Mesenchymal stem cell (in vitro differentiated cells and primary cell): ENCODE measurements at regions not wholly inside any gene's neighbourhood (a gene's known extent, or its start where the extent isn't known, plus 50 kb on each side); places are given as distances from the start of the nearest gene placed in this dataset.

Source experiments
- DNase-seq: peaks from one replicate; pipeline ENCODE4 v3.0.0-alpha.2; 2013
- H2AFZ ChIP-seq: one replicate; pipeline ENCODE4 v1.6.1; 2013; ENCODE audit warnings: low read depth, mild to moderate bottlenecking, control low read depth, inconsistent platforms, low read length, moderate library complexity
- H2AK5ac ChIP-seq: 2 replicates; pipeline ENCODE4 v1.6.1; 2013; ENCODE audit warnings: low read length, moderate library complexity, mild to moderate bottlenecking, inconsistent platforms; ENCODE audit not compliant: severe bottlenecking
- H2BK120ac ChIP-seq: one replicate; pipeline ENCODE4 v1.6.1; 2013; ENCODE audit warnings: low read depth, mild to moderate bottlenecking, inconsistent platforms, low read length, moderate library complexity
- H2BK12ac ChIP-seq, 2 experiments: one replicate each; pipeline ENCODE4 v1.6.1; 2013; ENCODE audit warnings: inconsistent platforms in 2 of 2, low read length in 2 of 2, mild to moderate bottlenecking in 2 of 2, moderate library complexity in 2 of 2, control low read depth in 1 of 2
- H2BK15ac ChIP-seq: one replicate; pipeline ENCODE4 v1.6.1; 2013; ENCODE audit warnings: mild to moderate bottlenecking, low read depth, inconsistent platforms; ENCODE audit not compliant: poor library complexity, severe bottlenecking
- H2BK5ac ChIP-seq: 2 replicates; pipeline ENCODE4 v1.6.1; 2013; ENCODE audit warnings: low read depth, mild to moderate bottlenecking, low read length, control low read depth, inconsistent platforms; ENCODE audit not compliant: poor library complexity, severe bottlenecking
- H3K14ac ChIP-seq, 2 experiments: one replicate each; pipeline ENCODE4 v1.6.1; 2013; ENCODE audit warnings: inconsistent platforms in 2 of 2, low read length in 2 of 2, control low read depth in 1 of 2, mild to moderate bottlenecking in 1 of 2, moderate library complexity in 1 of 2
- H3K18ac ChIP-seq, 2 experiments: one replicate each; pipeline ENCODE4 v1.6.1; 2013; ENCODE audit warnings: inconsistent platforms in 2 of 2, low read length in 2 of 2, control low read depth in 1 of 2, low read depth in 1 of 2, mild to moderate bottlenecking in 1 of 2
- H3K23ac ChIP-seq, 2 experiments: one replicate each; pipeline ENCODE4 v1.6.1; 2013; ENCODE audit warnings: inconsistent platforms in 2 of 2, low read length in 2 of 2, mild to moderate bottlenecking in 2 of 2, moderate library complexity in 2 of 2, control low read depth in 1 of 2
- H3K27ac ChIP-seq: 2 replicates; pipeline ENCODE4 v1.5.1; 2013; ENCODE audit warnings: mild to moderate bottlenecking, moderate library complexity, low read length, control low read depth, inconsistent platforms; ENCODE audit not compliant: poor library complexity, severe bottlenecking
- H3K27me3 ChIP-seq, 2 experiments: 2 replicates each; pipeline versions ENCODE4 v1.6.1 to v1.7.0; 2013; ENCODE audit warnings: low read length in 2 of 2, mild to moderate bottlenecking in 2 of 2, moderate library complexity in 2 of 2, control low read depth in 1 of 2, inconsistent platforms in 1 of 2; ENCODE audit not compliant: control insufficient read depth in 1 of 2, insufficient read depth in 1 of 2
- H3K36me3 ChIP-seq, 2 experiments: 2 replicates each; pipeline versions ENCODE4 v1.6.1 to v1.7.0; 2013; ENCODE audit warnings: low read length in 2 of 2, control low read depth in 1 of 2, inconsistent platforms in 1 of 2, low read depth in 1 of 2, mild to moderate bottlenecking in 1 of 2; ENCODE audit not compliant: insufficient read depth in 2 of 2, control insufficient read depth in 1 of 2
- H3K4ac ChIP-seq, 2 experiments: one replicate each; pipeline ENCODE4 v1.6.1; 2013; ENCODE audit warnings: inconsistent platforms in 2 of 2, low read length in 2 of 2, mild to moderate bottlenecking in 2 of 2, moderate library complexity in 2 of 2, control low read depth in 1 of 2, low read depth in 1 of 2
- H3K4me1 ChIP-seq: 2 replicates; pipeline ENCODE4 v1.6.1; 2013; ENCODE audit warnings: low read depth, low read length, control low read depth; ENCODE audit not compliant: control insufficient read depth, insufficient read depth
- H3K4me2 ChIP-seq: 2 replicates; pipeline ENCODE4 v1.6.1; 2013; ENCODE audit warnings: low read length, mild to moderate bottlenecking, inconsistent platforms; ENCODE audit not compliant: poor library complexity, severe bottlenecking
- H3K4me3 ChIP-seq, 2 experiments: 2 replicates each; pipeline versions ENCODE4 v1.5.1 to v1.7.0; 2013; ENCODE audit warnings: low read length in 2 of 2, mild to moderate bottlenecking in 2 of 2, control low read depth in 1 of 2, low read depth in 1 of 2; ENCODE audit not compliant: insufficient read depth in 1 of 2
- H3K79me1 ChIP-seq: replicated peaks from 2 replicates; pipeline ENCODE4 v1.6.1; 2013; ENCODE audit warnings: mild to moderate bottlenecking, control low read depth, low read length, inconsistent platforms; ENCODE audit not compliant: poor library complexity, severe bottlenecking
- H3K9ac ChIP-seq: 2 replicates; pipeline ENCODE4 v1.7.0; 2013; ENCODE audit warnings: mild to moderate bottlenecking, low read length, moderate library complexity
- H3K9me3 ChIP-seq: 2 replicates; pipeline ENCODE4 v1.7.0; 2013; ENCODE audit warnings: mild to moderate bottlenecking, low read length; ENCODE audit not compliant: control insufficient read depth
- H4K8ac ChIP-seq: one replicate; pipeline ENCODE4 v1.6.1; 2013; ENCODE audit warnings: inconsistent platforms, mild to moderate bottlenecking, low read length, moderate library complexity
- H4K91ac ChIP-seq: one replicate; pipeline ENCODE4 v1.6.1; 2013; ENCODE audit warnings: mild to moderate bottlenecking, low read length, inconsistent platforms
- WGBS: methylation state at CpG from one replicate; pipeline ENCODE4 v1.1.7; 2013; ENCODE audit warnings: mixed read lengths; 5-methylcytosine and 5-hydroxymethylcytosine counted together

DNA sequence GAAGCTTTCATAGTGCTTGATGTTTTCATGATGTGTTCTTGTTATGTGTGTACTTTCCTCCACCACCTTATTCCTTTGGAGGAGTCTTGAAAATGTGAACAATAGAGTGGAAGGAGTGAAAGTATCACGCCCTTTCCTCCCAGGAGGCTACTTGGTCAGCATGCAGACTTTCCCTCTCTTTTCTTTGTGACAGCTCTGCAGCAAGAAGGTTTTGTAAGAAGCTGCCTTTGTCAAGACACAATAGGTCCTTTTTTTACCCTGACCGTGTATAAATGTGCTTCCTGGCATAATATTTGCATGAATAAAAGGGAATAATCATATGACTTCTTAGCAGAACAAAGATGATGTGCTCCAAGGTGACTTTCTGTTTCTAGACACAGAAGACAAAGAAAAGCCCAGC is 882.6 kb upstream of the SLITRK5 start:
- no peak overlapping the region for H4K8ac ChIP-seq
- no peaks in the 10 kb centered on the region for H3K36me3 ChIP-seq
- no peak overlapping the region for H3K23ac ChIP-seq
- no peak overlapping the region for H4K91ac ChIP-seq
- no peak for DNase-seq
- no peak overlapping the region for H2AFZ ChIP-seq
- no peak overlapping the region for H3K4me3 ChIP-seq
- no peak overlapping the region for H2BK120ac ChIP-seq
- H3K27ac ChIP-seq = no peak overlapping the region
- H3K4me2 ChIP-seq = no peak overlapping the region
- H3K9ac ChIP-seq = no peak overlapping the region
- 100% methylated on average over 1 of the region's 2 CpGs for WGBS
- no peak overlapping the region for H3K18ac ChIP-seq
- no peak overlapping the region for H3K14ac ChIP-seq
- no peak overlapping the region for H3K4ac ChIP-seq
- no peaks in the 10 kb centered on the region for H3K27me3 ChIP-seq
- no peak overlapping the region for H2AK5ac ChIP-seq
- no peak overlapping the region for H2BK15ac ChIP-seq
- no peak overlapping the region for H2BK12ac ChIP-seq
- no peak overlapping the region for H2BK5ac ChIP-seq
- H3K79me1 ChIP-seq = no peaks in the 10 kb centered on the region
- H3K9me3 ChIP-seq = peaks cover 15% of the 10 kb centered on the region
- H3K4me1 ChIP-seq = no peaks in the 10 kb centered on the region

DNA sequence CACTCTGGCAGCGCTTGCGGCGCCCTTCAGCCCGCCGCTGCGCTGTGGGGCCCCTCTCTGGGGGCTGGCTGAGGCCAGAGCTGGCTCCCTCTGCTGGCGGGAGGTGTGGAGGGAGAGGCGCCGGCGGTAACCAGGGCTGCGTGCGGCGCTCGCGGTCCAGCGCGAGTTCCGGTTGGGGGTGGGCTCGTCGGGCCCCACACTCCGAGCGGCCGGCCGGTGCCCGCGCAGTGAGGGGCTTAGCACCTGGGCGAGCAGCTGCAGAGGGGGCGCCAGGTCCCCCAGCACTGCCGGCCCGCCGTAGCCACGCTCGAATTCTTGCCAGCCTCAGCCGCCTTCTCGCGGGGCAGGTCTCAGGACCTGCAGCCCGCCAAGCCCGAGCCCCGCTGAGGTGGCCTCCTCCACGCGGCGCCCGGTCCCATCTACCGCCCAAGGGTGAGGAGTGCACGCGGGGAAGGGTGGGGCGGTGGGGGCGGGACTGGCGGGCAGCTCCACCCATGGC is 879.0 kb upstream of the SLITRK5 start:
- no peaks in the 10 kb centered on the region for H3K4me1 ChIP-seq
- no peak overlapping the region for H2BK12ac ChIP-seq
- H3K9me3 ChIP-seq = peaks cover 13% of the 10 kb centered on the region
- no peak overlapping the region for H2BK15ac ChIP-seq
- H3K4me2 ChIP-seq = no peak overlapping the region
- WGBS = 97% methylated on average over 31 of the region's 49 CpGs
- DNase-seq = no peak
- H3K9ac ChIP-seq = no peak overlapping the region
- H3K27me3 ChIP-seq = no peaks in the 10 kb centered on the region
- no peak overlapping the region for H3K18ac ChIP-seq
- no peak overlapping the region for H4K8ac ChIP-seq
- H2BK5ac ChIP-seq = no peak overlapping the region
- H2AK5ac ChIP-seq = no peak overlapping the region
- H3K4me3 ChIP-seq = peak overlapping the region in 1 of 2 experiments; percentile 8
- no peak overlapping the region for H2BK120ac ChIP-seq
- H4K91ac ChIP-seq = no peak overlapping the region
- H3K4ac ChIP-seq = no peak overlapping the region
- no peak overlapping the region for H2AFZ ChIP-seq
- H3K27ac ChIP-seq = no peak overlapping the region
- H3K36me3 ChIP-seq = no peaks in the 10 kb centered on the region
- H3K79me1 ChIP-seq = no peaks in the 10 kb centered on the region
- no peak overlapping the region for H3K14ac ChIP-seq
- no peak overlapping the region for H3K23ac ChIP-seq

DNA sequence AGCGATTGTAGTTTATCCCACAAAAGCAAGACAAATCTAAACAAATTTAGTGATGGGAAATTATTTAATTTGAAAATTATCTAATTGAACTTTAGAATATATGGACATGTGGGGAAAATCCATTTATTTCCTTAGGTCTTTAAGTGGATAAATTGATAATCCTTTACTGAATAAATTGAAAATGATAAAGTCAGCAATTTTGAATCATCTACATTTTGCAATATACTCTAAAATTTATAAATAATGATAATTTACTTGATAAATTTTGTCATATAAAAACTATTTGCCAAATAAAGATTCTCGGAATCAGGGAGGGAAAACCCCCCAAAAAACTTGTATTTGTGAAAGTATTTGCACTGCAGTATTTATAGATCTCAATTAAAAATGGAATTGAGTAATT is 875.3 kb upstream of the SLITRK5 start:
- Histone ChIP-seq H3K4me2 (no peak overlapping the region), H3K9me3 (peaks cover 10% of the 10 kb centered on the region), H4K91ac (no peak overlapping the region), H3K4ac (no peak overlapping the region), H2BK5ac (no peak overlapping the region), H3K9ac (no peak overlapping the region), H2AFZ (no peak overlapping the region), H3K23ac (no peak overlapping the region), H3K18ac (no peak overlapping the region), H2AK5ac (no peak overlapping the region), H2BK15ac (no peak overlapping the region), H4K8ac (no peak overlapping the region), H2BK12ac (no peak overlapping the region), H3K27ac (no peak overlapping the region), H3K14ac (no peak overlapping the region), H3K4me1 (no peaks in the 10 kb centered on the region), H3K36me3 (no peaks in the 10 kb centered on the region), H3K27me3 (no peaks in the 10 kb centered on the region), H3K4me3 (no peak overlapping the region), H3K79me1 (no peaks in the 10 kb centered on the region), H2BK120ac (no peak overlapping the region)
- no peak for DNase-seq
- WGBS = no CpG with 5 or more reads among the region's 2 CpGs

DNA sequence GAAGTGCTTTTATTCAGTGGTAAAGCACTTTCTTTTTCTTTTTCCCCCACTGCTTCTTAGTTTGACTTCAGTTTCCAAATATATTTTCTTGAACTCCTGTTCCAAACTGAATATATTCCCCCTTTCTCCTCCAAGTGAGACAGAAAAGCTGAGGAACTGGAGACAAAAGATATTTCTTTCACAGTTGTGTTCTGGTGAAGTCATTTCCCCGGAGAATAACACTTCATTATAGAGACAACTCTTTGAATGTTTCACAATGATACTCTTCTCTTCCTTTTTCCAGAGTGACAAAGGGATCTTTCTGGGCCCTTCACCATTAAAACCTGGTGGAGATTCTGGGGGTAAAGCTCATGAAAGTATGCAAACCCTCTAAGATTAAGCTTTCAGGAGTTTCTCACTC is 860.8 kb upstream of the SLITRK5 start:
- no peaks in the 10 kb centered on the region for H3K36me3 ChIP-seq
- no peak overlapping the region for H2BK120ac ChIP-seq
- no peaks in the 10 kb centered on the region for H3K9me3 ChIP-seq

More for the DNA sequence above, 860.8 kb upstream of the SLITRK5 start:
- Histone ChIP-seq H2BK12ac (no peak overlapping the region), H4K91ac (no peak overlapping the region), H3K23ac (no peak overlapping the region), H4K8ac (no peak overlapping the region), H2BK15ac (no peak overlapping the region), H2AFZ (no peak overlapping the region), H3K4ac (no peak overlapping the region), H3K9ac (no peak overlapping the region), H3K4me3 (no peak overlapping the region), H3K27ac (no peak overlapping the region), H2AK5ac (no peak overlapping the region), H3K4me2 (no peak overlapping the region), H3K79me1 (no peaks in the 10 kb centered on the region), H3K18ac (no peak overlapping the region), H2BK5ac (no peak overlapping the region), H3K14ac (no peak overlapping the region), H3K27me3 (no peaks in the 10 kb centered on the region), H3K4me1 (no peaks in the 10 kb centered on the region)
- DNase-seq = no peak
- WGBS = 100% methylated on average over 1 of the region's 1 CpG
